ENCODE measurements at regions not wholly inside any gene's neighbourhood (a gene's known extent, or its start where the extent isn't known, plus 50 kb on each side); places are given as distances from the start of the nearest gene placed in this dataset.

GRCh38 chr9:106307670-106308069, 555.3 kb upstream of the ZNF462 start:
- no peaks in the 10 kb centered on the region for H3K36me3 ChIP-seq (ENCODE audit: control insufficient read depth, insufficient read depth, low read length)
- no peak for DNase-seq (ENCODE audit: low read depth in 4 of 6, low spot score in 6 of 6)
- H3K27ac ChIP-seq (ENCODE audit: low read depth, low read length): no peak overlapping the region
- no peak overlapping the region for H3K4me3 ChIP-seq (ENCODE audit: low read depth, low read length)
- no peaks in the 10 kb centered on the region for H3K9me3 ChIP-seq (ENCODE audit: control insufficient read depth, insufficient read depth, low read length)
- H3K4me1 ChIP-seq (ENCODE audit: control insufficient read depth, insufficient read depth, low read length): no peaks in the 10 kb centered on the region
- no peaks in the 10 kb centered on the region for H3K27me3 ChIP-seq (ENCODE audit: control insufficient read depth, insufficient read depth, low read length)

- Histone ChIP-seq H3K27me3 (ENCODE audit: control insufficient read depth, insufficient read depth, low read length) (no peaks in the 10 kb centered on the region), H3K36me3 (ENCODE audit: control insufficient read depth, insufficient read depth, low read length) (no peaks in the 10 kb centered on the region), H3K4me3 (ENCODE audit: low read depth, low read length) (no peak overlapping the region), H3K27ac (ENCODE audit: low read depth, low read length) (no peak overlapping the region), H3K4me1 (ENCODE audit: control insufficient read depth, insufficient read depth, low read length) (no peaks in the 10 kb centered on the region), H3K9me3 (ENCODE audit: control insufficient read depth, insufficient read depth, low read length) (peaks cover 4% of the 10 kb centered on the region)
- DNase-seq (ENCODE audit: low read depth in 4 of 6, low spot score in 6 of 6): no peak
- WGBS (ENCODE audit: insufficient coverage): no CpG with 5 or more reads among the region's 1 CpG
Measured at GRCh38 chr9:106309925-106310324, 553.0 kb upstream of the ZNF462 start.

- Histone ChIP-seq H3K27ac (ENCODE audit: low read depth, low read length) (no peak overlapping the region), H3K9me3 (ENCODE audit: control insufficient read depth, insufficient read depth, low read length) (peaks cover 4% of the 10 kb centered on the region), H3K4me3 (ENCODE audit: low read depth, low read length) (no peak overlapping the region), H3K36me3 (ENCODE audit: control insufficient read depth, insufficient read depth, low read length) (no peaks in the 10 kb centered on the region), H3K27me3 (ENCODE audit: control insufficient read depth, insufficient read depth, low read length) (no peaks in the 10 kb centered on the region), H3K4me1 (ENCODE audit: control insufficient read depth, insufficient read depth, low read length) (no peaks in the 10 kb centered on the region)
- DNase-seq (ENCODE audit: low read depth in 4 of 6, low spot score in 6 of 6): peak in 1 of 6 donors; percentile 13
- 50% methylated on average over 1 of the region's 1 CpG for WGBS (ENCODE audit: insufficient coverage)
Measured at GRCh38 chr9:106310782-106311181, 552.2 kb upstream of the ZNF462 start.

- Histone ChIP-seq H3K9me3 (ENCODE audit: control insufficient read depth, insufficient read depth, low read length) (peaks cover 4% of the 10 kb centered on the region), H3K4me3 (ENCODE audit: low read depth, low read length) (no peak overlapping the region), H3K36me3 (ENCODE audit: control insufficient read depth, insufficient read depth, low read length) (no peaks in the 10 kb centered on the region), H3K27me3 (ENCODE audit: control insufficient read depth, insufficient read depth, low read length) (no peaks in the 10 kb centered on the region), H3K27ac (ENCODE audit: low read depth, low read length) (no peak overlapping the region), H3K4me1 (ENCODE audit: control insufficient read depth, insufficient read depth, low read length) (no peaks in the 10 kb centered on the region)
- DNase-seq (ENCODE audit: low read depth in 4 of 6, low spot score in 6 of 6): no peak
- WGBS (ENCODE audit: insufficient coverage): no CpG with 5 or more reads among the region's 1 CpG
Measured at GRCh38 chr9:106312906-106313305, 550.1 kb upstream of the ZNF462 start.

- no peak for DNase-seq (ENCODE audit: low read depth in 4 of 6, low spot score in 6 of 6)
- no peaks in the 10 kb centered on the region for H3K27me3 ChIP-seq (ENCODE audit: control insufficient read depth, insufficient read depth, low read length)
- peaks cover 4% of the 10 kb centered on the region for H3K9me3 ChIP-seq (ENCODE audit: control insufficient read depth, insufficient read depth, low read length)
- H3K27ac ChIP-seq (ENCODE audit: low read depth, low read length): no peak overlapping the region
- no peak overlapping the region for H3K4me3 ChIP-seq (ENCODE audit: low read depth, low read length)
- WGBS (ENCODE audit: insufficient coverage): no CpG with 5 or more reads among the region's 1 CpG
- H3K36me3 ChIP-seq (ENCODE audit: control insufficient read depth, insufficient read depth, low read length): no peaks in the 10 kb centered on the region
- no peaks in the 10 kb centered on the region for H3K4me1 ChIP-seq (ENCODE audit: control insufficient read depth, insufficient read depth, low read length)
Measured at GRCh38 chr9:106314476-106314875, 548.5 kb upstream of the ZNF462 start.

- no peaks in the 10 kb centered on the region for H3K27me3 ChIP-seq (ENCODE audit: control insufficient read depth, insufficient read depth, low read length)
- WGBS (ENCODE audit: insufficient coverage): no CpG with 5 or more reads among the region's 5 CpGs
- no peak overlapping the region for H3K27ac ChIP-seq (ENCODE audit: low read depth, low read length)
- no peak overlapping the region for H3K4me3 ChIP-seq (ENCODE audit: low read depth, low read length)
- no peaks in the 10 kb centered on the region for H3K9me3 ChIP-seq (ENCODE audit: control insufficient read depth, insufficient read depth, low read length)
- H3K36me3 ChIP-seq (ENCODE audit: control insufficient read depth, insufficient read depth, low read length): no peaks in the 10 kb centered on the region
- DNase-seq (ENCODE audit: low read depth in 4 of 6, low spot score in 6 of 6): peak in 2 of 6 donors; percentile 31 to 78
- peaks cover 6% of the 10 kb centered on the region for H3K4me1 ChIP-seq (ENCODE audit: control insufficient read depth, insufficient read depth, low read length)
Measured at GRCh38 chr9:106321394-106322180, 541.4 kb upstream of the ZNF462 start.

- H3K27me3 ChIP-seq (ENCODE audit: control insufficient read depth, insufficient read depth, low read length): no peaks in the 10 kb centered on the region
- H3K4me3 ChIP-seq (ENCODE audit: low read depth, low read length): no peak overlapping the region
- peaks cover 6% of the 10 kb centered on the region for H3K4me1 ChIP-seq (ENCODE audit: control insufficient read depth, insufficient read depth, low read length)
- no peaks in the 10 kb centered on the region for H3K9me3 ChIP-seq (ENCODE audit: control insufficient read depth, insufficient read depth, low read length)
- H3K36me3 ChIP-seq (ENCODE audit: control insufficient read depth, insufficient read depth, low read length): no peaks in the 10 kb centered on the region
- DNase-seq (ENCODE audit: low read depth in 4 of 6, low spot score in 6 of 6): no peak
- WGBS (ENCODE audit: insufficient coverage): 85% methylated on average over 2 of the region's 4 CpGs
- H3K27ac ChIP-seq (ENCODE audit: low read depth, low read length): no peak overlapping the region
Measured at GRCh38 chr9:106322706-106323245, 540.2 kb upstream of the ZNF462 start.

GRCh38 chr9:106324053-106324585, 538.8 kb upstream of the ZNF462 start:
- DNase-seq (ENCODE audit: low read depth in 4 of 6, low spot score in 6 of 6): peak in 1 of 6 donors; percentile 18
- Histone ChIP-seq H3K4me3 (ENCODE audit: low read depth, low read length) (no peak overlapping the region), H3K4me1 (ENCODE audit: control insufficient read depth, insufficient read depth, low read length) (peaks cover 6% of the 10 kb centered on the region), H3K27ac (ENCODE audit: low read depth, low read length) (peak overlapping the region; percentile 58), H3K27me3 (ENCODE audit: control insufficient read depth, insufficient read depth, low read length) (no peaks in the 10 kb centered on the region), H3K36me3 (ENCODE audit: control insufficient read depth, insufficient read depth, low read length) (no peaks in the 10 kb centered on the region), H3K9me3 (ENCODE audit: control insufficient read depth, insufficient read depth, low read length) (no peaks in the 10 kb centered on the region)
- 44% methylated on average over 10 of the region's 10 CpGs for WGBS (ENCODE audit: insufficient coverage)

GRCh38 chr9:106324591-106325280, 538.2 kb upstream of the ZNF462 start:
- Histone ChIP-seq H3K9me3 (ENCODE audit: control insufficient read depth, insufficient read depth, low read length) (no peaks in the 10 kb centered on the region), H3K4me1 (ENCODE audit: control insufficient read depth, insufficient read depth, low read length) (peaks cover 6% of the 10 kb centered on the region), H3K27me3 (ENCODE audit: control insufficient read depth, insufficient read depth, low read length) (no peaks in the 10 kb centered on the region), H3K36me3 (ENCODE audit: control insufficient read depth, insufficient read depth, low read length) (no peaks in the 10 kb centered on the region), H3K27ac (ENCODE audit: low read depth, low read length) (peak overlapping the region; percentile 58), H3K4me3 (ENCODE audit: low read depth, low read length) (no peak overlapping the region)
- DNase-seq (ENCODE audit: low read depth in 4 of 6, low spot score in 6 of 6): peak in 2 of 6 donors; percentile 34 to 63
- 15% methylated on average over 3 of the region's 7 CpGs for WGBS (ENCODE audit: insufficient coverage)

Data from spinal cord (tissue), 9 donors.